Right atrium auricular region (tissue), 2 donors: ENCODE measurements at regions not wholly inside any gene's neighbourhood (a gene's known extent, or its start where the extent isn't known, plus 50 kb on each side); places are given as distances from the start of the nearest gene placed in this dataset.

Source experiments
- DNase-seq: peaks from one replicate; pipeline ENCODE4 v3.0.0-alpha.2; 2019; ENCODE audit warnings: low spot score
- H3K27ac ChIP-seq, 2 donors: fragments of 200-600 bp; sonication (generic); 1 replicate in 1 of 2; 2 replicates in 1 of 2; pipeline ENCODE4 v1.5.1; 2016 to 2019
- H3K27me3 ChIP-seq, 2 donors: fragments of 200-600 bp; sonication (generic); one replicate each; pipeline versions ENCODE4 v1.5.1 to v1.6.0; 2017 to 2019
- H3K36me3 ChIP-seq: fragments of 200-600 bp; sonication (generic); one replicate; pipeline ENCODE4 v1.5.1; 2016
- H3K4me1 ChIP-seq, 2 donors: fragments of 200-600 bp; sonication (generic); one replicate each; pipeline versions ENCODE4 v1.5.1 to v1.6.0; 2017 to 2019
- H3K4me3 ChIP-seq, 2 donors: fragments of 200-600 bp; sonication (generic); 1 replicate in 1 of 2; 2 replicates in 1 of 2; pipeline ENCODE4 v1.5.1; 2017 to 2019; ENCODE audit warnings: mild to moderate bottlenecking in 1 of 2, moderate library complexity in 1 of 2
- H3K9me3 ChIP-seq, 2 donors: fragments of 200-600 bp; sonication (generic); one replicate each; pipeline ENCODE4 v1.5.1; 2019
- CTCF ChIP-seq, 2 donors: fragments of 200-600 bp; sonication (generic); IDR thresholded peaks; one replicate each; pipeline ENCODE4 v1.5.1; 2019; ENCODE audit warnings: antibody characterized with exemption in 2 of 2

GRCh38 chr13:85254641-85255040 lies 544.6 kb downstream of the SLITRK6 start:
- Histone ChIP-seq H3K36me3 (no peaks in the 10 kb centered on the region), H3K9me3 (no peaks in the 10 kb centered on the region), H3K4me1 (no peaks in the 10 kb centered on the region), H3K4me3 (no peak overlapping the region), H3K27me3 (no peaks in the 10 kb centered on the region), H3K27ac (no peak overlapping the region)
- DNase-seq: no peak
- no peak for TF ChIP-seq CTCF (IDR thresholded peaks at IDR 0.05)

- H3K4me3 ChIP-seq: no peak overlapping the region
- no peak for DNase-seq
- no peaks in the 10 kb centered on the region for H3K9me3 ChIP-seq
- H3K4me1 ChIP-seq: no peaks in the 10 kb centered on the region
- no peaks in the 10 kb centered on the region for H3K36me3 ChIP-seq
- H3K27me3 ChIP-seq: no peaks in the 10 kb centered on the region
- no peak for TF ChIP-seq CTCF (IDR thresholded peaks at IDR 0.05)
- H3K27ac ChIP-seq: no peak overlapping the region
Observed at GRCh38 chr13:85249151-85249550, 550.1 kb downstream of the SLITRK6 start.

GRCh38 chr13:85247780-85248179 lies 551.4 kb downstream of the SLITRK6 start:
- no peaks in the 10 kb centered on the region for H3K9me3 ChIP-seq
- no peak overlapping the region for H3K4me3 ChIP-seq
- TF ChIP-seq CTCF (IDR thresholded peaks at IDR 0.05): no peak
- no peaks in the 10 kb centered on the region for H3K36me3 ChIP-seq
- H3K27me3 ChIP-seq: no peaks in the 10 kb centered on the region
- DNase-seq: no peak
- H3K27ac ChIP-seq: no peak overlapping the region
- no peaks in the 10 kb centered on the region for H3K4me1 ChIP-seq

- TF ChIP-seq CTCF (IDR thresholded peaks at IDR 0.05): no peak
- no peaks in the 10 kb centered on the region for H3K4me1 ChIP-seq
- H3K36me3 ChIP-seq: no peaks in the 10 kb centered on the region
- no peak overlapping the region for H3K27ac ChIP-seq
- no peaks in the 10 kb centered on the region for H3K9me3 ChIP-seq
- no peak for DNase-seq
- no peak overlapping the region for H3K4me3 ChIP-seq
- H3K27me3 ChIP-seq: no peaks in the 10 kb centered on the region
Observed at GRCh38 chr13:85243831-85244230, 555.4 kb downstream of the SLITRK6 start.

GRCh38 chr13:85241060-85241459 lies 558.2 kb downstream of the SLITRK6 start:
- H3K9me3 ChIP-seq: no peaks in the 10 kb centered on the region
- no peak for TF ChIP-seq CTCF (IDR thresholded peaks at IDR 0.05)
- no peak for DNase-seq
- no peaks in the 10 kb centered on the region for H3K36me3 ChIP-seq
- no peak overlapping the region for H3K4me3 ChIP-seq
- no peaks in the 10 kb centered on the region for H3K4me1 ChIP-seq
- H3K27ac ChIP-seq: no peak overlapping the region
- no peaks in the 10 kb centered on the region for H3K27me3 ChIP-seq

- DNase-seq: no peak
- H3K9me3 ChIP-seq: no peaks in the 10 kb centered on the region
- no peak for TF ChIP-seq CTCF (IDR thresholded peaks at IDR 0.05)
- H3K4me1 ChIP-seq: no peaks in the 10 kb centered on the region
- no peak overlapping the region for H3K4me3 ChIP-seq
- no peaks in the 10 kb centered on the region for H3K27me3 ChIP-seq
- H3K27ac ChIP-seq: no peak overlapping the region
- no peaks in the 10 kb centered on the region for H3K36me3 ChIP-seq
Observed at GRCh38 chr13:85236413-85236812, 562.8 kb downstream of the SLITRK6 start.
